NCI-H526 treated with DMSO at 0.1 percent for 48 hours (cell line): ENCODE measurements at regions not wholly inside any gene's neighbourhood (a gene's known extent, or its start where the extent isn't known, plus 50 kb on each side); places are given as distances from the start of the nearest gene placed in this dataset.
A peak's percentile ranks its signal among the peaks of the same experiment; 100 is the strongest.

Experiments used
- DNase-seq: peaks from one replicate; lab custom pipeline; 2025; lab: John Stamatoyannopoulos, UW

DNA sequence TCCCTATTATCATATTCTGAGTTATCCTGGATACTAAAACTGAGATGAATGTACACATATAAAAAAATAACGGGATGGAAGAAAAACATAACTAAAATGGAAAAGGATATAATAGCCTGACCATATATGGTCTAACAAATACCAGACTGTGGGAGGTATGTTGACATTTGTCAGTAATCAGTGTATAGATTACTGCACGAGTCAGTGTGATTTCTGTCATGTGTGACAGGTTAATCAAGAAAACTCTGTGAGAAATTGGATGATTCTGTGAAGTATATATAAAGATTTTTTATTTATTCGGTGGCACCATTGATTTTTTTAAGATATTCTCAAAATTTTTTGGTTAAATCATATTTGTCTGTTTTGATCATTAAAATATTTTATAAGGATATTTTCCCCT is 547.3 kb upstream of the B3GALT2 start:
- no peak for DNase-seq

DNA sequence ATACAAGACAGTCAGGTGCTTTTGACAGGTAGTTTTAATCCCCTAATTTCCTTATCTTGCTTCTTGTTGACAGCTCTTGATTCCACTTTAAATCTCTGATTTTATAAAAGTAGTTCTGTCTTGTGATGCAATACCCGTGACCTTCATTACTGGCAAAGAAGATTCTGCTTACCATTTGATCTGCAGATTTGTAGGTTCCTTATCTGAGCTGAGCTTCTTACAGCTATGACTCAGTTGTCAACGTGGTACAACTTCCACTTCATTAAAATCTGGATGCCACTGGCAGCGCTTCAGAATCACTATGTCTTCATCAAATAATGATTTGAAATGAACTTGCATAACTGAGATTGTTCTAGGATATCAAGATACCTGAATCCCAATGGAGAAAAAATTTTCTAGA is 543.6 kb upstream of the B3GALT2 start:
- no peak for DNase-seq

- peak; percentile 0 for DNase-seq
Measured at GRCh38 chr1:193729429-193729828, 543.0 kb upstream of the B3GALT2 start.

DNA sequence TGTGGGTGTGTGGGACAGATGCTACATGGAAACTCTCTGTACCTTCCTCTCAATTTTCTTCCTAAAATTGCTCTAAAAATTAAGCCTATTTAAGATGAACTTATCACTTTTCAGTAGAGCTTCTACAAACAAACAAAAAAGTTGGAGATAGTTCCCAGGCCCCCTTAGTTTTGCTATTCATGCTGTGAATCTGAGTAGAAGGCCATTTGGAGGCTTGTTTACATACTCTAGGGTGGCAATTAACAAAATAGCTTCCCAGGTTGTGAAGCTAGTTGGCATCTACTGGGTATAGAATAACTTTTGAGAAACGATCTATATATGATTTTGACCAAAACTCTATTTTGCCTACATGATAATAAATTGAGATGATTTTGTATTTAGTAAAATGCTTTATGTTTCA is 541.4 kb upstream of the B3GALT2 start:
- DNase-seq = no peak

DNA sequence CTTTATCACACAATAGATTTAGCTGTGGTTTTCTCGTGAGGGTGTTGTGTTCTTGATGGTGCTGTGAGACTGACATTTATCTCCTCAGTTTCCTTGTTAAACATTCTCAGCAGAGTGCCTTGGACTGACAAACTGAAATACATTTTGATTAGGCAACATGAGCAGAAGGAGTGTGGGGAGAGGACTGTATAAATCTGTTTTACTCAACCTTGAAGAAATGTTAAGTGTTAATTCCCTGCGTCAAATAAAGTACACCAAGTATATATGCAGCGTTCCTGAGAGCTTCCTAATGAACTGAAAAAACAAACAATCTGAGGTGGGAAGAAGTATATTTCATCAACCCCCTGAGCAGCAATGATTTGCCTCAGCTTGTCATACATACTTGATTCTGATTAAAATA is 540.3 kb upstream of the B3GALT2 start:
- DNase-seq = no peak

- DNase-seq = no peak
Measured at GRCh38 chr1:193712392-193712791, 526.0 kb upstream of the B3GALT2 start.

GRCh38 chr1:193709607-193710006 is 523.2 kb upstream of the B3GALT2 start:
- no peak for DNase-seq

DNA sequence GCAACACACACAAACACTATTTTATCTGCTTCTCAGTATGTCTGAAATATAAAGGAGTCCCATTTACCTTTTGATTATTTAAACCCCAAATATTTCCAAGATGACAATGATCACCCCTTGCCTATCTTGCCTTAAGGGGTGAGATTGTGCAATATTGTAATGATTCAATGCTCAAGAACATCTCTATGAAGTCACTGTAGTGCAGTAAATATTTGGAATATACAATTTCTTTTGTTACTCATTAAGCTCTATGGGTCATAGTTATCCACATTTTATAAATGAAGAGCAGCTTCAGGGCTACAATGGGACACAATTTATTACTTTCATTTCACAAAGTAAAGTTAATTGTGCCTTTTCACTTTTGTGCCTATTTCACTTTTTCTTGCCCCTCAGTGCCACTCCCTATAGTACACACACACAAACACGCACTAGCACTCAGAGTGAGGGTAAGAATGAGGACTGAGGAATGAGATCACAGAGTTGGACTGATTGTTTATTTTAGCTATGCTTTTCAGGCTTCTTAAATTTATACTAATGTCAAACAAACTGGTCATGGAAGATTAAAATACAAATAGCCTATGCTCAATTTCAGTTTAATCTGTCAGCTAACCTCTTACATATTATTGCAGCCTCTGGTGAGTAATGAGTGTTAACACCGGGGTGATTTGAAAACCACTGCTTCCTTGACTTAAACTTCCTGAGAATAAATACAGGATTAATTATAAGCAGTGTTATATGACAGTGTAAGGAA is 521.0 kb upstream of the B3GALT2 start:
- DNase-seq = no peak

DNA sequence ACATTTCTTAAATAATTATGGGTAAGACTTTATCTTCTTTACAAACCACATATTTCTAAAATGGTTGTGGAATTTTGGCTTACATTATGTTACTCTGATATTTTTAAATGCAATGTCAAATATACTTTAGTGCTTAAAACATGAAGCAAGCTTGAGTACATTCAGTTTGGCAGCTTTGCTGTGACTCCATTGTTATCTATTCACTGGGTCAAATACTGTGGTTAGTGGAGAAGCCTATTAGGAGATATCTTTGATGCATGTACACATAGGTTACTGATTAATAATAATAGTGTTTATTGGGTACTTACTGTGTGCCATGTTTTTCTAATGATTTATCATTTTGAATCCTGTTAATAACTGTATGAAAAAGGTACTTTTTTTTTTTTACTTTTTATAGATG is 520.4 kb upstream of the B3GALT2 start:
- no peak for DNase-seq

DNA sequence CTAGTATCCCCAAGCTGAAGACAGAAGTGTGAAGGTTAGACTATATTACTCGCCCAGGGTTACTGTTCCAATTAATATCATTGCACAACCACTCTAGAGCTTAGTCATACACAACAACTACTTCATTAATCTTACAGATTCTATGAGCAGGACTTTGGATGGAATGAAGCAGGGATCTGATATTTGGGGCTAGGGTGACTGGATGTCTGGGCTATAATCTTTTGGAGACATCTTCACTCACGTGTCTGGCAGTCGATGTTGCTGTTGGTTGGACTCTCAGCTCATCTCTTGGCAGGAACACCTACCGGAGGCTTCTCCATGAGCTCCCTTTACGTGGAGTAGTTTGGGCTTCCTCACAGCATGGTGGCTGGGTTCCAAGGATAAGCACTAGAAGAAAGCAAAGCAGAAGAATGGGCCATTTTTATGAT is 519.2 kb upstream of the B3GALT2 start:
- DNase-seq = no peak

- DNase-seq = no peak
Measured at GRCh38 chr1:193703655-193704054, 517.2 kb upstream of the B3GALT2 start.

GRCh38 chr1:193703121-193703520 is 516.7 kb upstream of the B3GALT2 start:
- no peak for DNase-seq

DNA sequence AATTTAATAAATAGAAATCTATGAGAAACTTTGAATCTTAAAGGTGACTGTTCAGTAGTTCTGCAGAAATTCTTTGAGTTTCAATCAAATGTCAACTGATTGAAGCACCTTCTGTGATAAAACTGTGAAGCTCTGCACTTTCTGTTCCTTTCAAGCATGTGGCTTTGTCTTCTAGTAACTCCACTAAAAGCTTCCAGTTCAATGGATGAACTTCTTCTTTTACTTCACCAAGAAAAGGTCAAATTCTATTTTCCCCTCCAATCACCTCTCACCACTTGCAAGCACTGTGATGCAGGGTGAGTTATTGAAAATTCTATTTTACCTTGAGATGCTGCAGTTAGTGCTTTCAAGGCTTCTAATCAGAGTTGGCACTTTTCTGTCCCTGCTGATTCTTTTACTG is 515.3 kb upstream of the B3GALT2 start:
- DNase-seq = no peak

- no peak for DNase-seq
Measured at GRCh38 chr1:193700710-193701355, 514.4 kb upstream of the B3GALT2 start.

- no peak for DNase-seq
Measured at GRCh38 chr1:193699261-193699660, 512.8 kb upstream of the B3GALT2 start.

- no peak for DNase-seq
Measured at GRCh38 chr1:193697776-193698175, 511.4 kb upstream of the B3GALT2 start.

DNA sequence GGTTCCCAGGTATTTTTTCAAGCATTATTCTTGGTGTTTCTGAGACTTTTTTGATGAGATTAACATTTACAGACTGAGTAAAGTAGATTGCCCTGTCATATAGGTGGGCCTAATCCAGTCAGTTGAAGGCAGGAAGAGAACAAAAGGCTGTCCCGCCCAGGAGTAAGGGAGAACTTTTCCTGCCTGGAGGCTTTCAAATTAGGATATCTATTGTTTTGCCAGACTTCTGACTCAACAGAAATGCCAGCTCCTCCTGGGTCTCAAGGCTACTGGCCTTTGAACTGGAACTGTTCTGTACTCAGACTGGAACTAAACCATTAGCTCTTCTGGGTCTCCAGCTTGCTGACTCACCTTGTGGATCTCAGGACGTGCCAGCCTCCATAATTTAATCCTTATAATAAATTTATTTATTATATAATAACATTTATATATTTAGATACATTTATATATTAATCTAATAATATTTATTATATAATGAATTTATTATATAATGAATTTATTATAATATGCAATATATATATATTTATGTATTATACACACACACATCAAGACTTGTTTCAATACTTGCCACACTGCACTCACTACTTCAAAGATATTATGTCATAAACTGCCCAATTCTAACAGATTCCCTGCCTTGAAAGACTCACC is 510.8 kb upstream of the B3GALT2 start:
- no peak for DNase-seq

GRCh38 chr1:193694741-193695140 is 508.3 kb upstream of the B3GALT2 start:
- DNase-seq = no peak

GRCh38 chr1:193685986-193686385 is 499.6 kb upstream of the B3GALT2 start:
- DNase-seq = no peak

DNA sequence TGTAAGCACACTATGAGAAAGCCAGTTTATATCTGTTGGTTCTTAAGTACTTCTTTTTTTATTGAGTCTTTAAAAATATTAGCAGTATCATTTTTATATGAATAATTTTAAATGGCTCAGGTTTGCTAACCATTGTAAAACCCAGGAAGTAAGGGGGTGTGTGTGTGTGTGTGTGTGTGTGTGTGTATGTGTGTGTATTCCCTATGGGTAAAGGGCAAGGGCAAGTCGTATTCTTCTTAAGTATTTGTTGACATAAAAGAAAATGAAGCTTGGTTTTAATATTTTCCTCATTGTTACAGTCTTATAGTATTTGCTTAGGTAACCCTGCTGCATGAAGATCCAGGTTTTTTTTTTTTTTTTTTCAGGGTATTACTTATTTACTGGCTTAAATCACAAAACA is 495.0 kb upstream of the B3GALT2 start:
- DNase-seq = no peak

GRCh38 chr1:193680924-193681316 is 494.5 kb upstream of the B3GALT2 start:
- DNase-seq = no peak

DNA sequence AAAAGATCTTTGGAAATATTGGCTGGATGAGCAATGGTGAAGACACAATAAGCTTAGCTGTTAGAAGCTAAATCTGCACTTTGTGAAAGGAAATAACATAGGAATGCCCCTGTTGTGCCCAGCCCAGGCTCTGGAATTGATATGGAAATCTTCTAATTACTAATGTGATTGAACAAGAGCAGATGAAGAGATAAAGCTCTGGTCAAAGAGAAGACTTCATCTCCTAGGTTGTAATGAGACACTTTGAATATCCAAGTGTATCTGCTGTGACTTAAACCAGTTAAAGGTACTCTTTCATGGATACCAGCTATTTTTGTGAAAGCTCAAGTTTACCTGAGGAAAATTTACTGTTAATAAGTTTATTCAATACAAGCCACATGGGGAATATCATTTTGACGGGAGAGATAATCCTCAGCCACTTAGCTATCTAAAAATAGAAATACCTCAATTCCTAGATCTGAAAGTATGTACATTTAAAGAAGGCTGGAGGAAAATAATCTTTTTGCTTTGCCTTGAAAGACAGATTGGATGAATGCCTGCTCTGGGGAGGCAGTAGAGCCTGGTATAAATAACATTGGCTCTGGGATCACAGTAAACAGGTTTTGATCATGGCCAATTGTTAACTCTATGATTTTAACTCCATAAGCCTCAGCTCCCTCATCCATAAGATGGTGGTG is 494.0 kb upstream of the B3GALT2 start:
- DNase-seq = no peak

DNA sequence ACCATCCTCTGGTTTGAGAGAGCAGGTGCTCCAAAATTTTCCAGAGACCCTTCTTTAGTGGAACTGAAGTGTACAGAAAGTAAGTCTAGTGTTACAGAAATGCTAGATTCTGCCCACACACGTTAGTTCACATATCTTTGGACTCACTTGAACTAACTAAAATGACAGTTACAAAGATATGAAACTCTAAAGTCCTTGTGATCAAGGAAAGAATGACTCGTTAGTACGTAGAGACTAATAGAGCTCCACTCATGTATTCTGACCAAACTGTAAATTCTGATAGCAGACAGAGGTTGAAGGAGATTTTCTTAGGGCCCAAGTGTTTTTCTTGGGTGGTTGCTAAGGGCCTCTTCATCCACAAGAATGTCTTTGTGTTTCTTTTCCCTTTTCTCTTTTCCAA is 491.5 kb upstream of the B3GALT2 start:
- no peak for DNase-seq
